Tibial artery (tissue), 4 donors: ENCODE measurements at regions not wholly inside any gene's neighbourhood (a gene's known extent, or its start where the extent isn't known, plus 50 kb on each side); places are given as distances from the start of the nearest gene placed in this dataset.
A peak's percentile ranks its signal among the peaks of the same experiment; 100 is the strongest.

Experiments used
- DNase-seq, 2 donors: peaks; one replicate each; pipeline ENCODE4 v3.0.0-alpha.2; 2019
- H3K27ac ChIP-seq, 2 donors: fragments of 200-600 bp; sonication (generic) in 1 of 2; 1 replicate in 1 of 2; 2 replicates in 1 of 2; pipeline ENCODE4 v1.5.1; 2018 to 2019; ENCODE audit warnings: mild to moderate bottlenecking in 1 of 2
- H3K27me3 ChIP-seq, 2 donors: fragments of 200-600 bp; sonication (generic) in 1 of 2; one replicate each; pipeline versions ENCODE4 v1.5.1 to v1.6.0; 2016 to 2019
- H3K36me3 ChIP-seq, 3 donors: fragments of 200-600 bp; sonication (generic) in 2 of 3; one replicate each; pipeline ENCODE4 v1.5.1; 2016 to 2019; ENCODE audit warnings: mild to moderate bottlenecking in 2 of 3
- H3K4me1 ChIP-seq, 4 donors: fragments of 200-600 bp; sonication (generic) in 2 of 4; 1 replicate in 3 of 4; 2 replicates in 1 of 4; pipeline ENCODE4 v1.5.1; 2016 to 2019
- H3K4me3 ChIP-seq, 2 donors: fragments of 200-600 bp; sonication (generic) in 1 of 2; 1 replicate in 1 of 2; 2 replicates in 1 of 2; pipeline ENCODE4 v1.5.1; 2018 to 2019; ENCODE audit warnings: mild to moderate bottlenecking in 2 of 2
- H3K9me3 ChIP-seq, 3 donors: fragments of 200-600 bp; sonication (generic) in 1 of 3; one replicate each; pipeline ENCODE4 v1.5.1; 2016 to 2019
- intact Hi-C: fragments of 100-400 bp; cut with DNase I; formaldehyde crosslinking; loops from one replicate; pipeline ENCODE4 v1.15.0; 2023; ENCODE audit warnings: low total_unique reads
- TF ChIP-seq, protein P1 (sequence below), 2 experiments: fragments of 200-600 bp in 1 of 2; fragments of 450-650 bp in 1 of 2; IDR thresholded peaks; one replicate each; pipeline ENCODE4 v1.5.1; 2017 to 2019; ENCODE audit warnings: antibody characterized with exemption in 2 of 2, mild to moderate bottlenecking in 1 of 2, moderate library complexity in 1 of 2

DNA sequence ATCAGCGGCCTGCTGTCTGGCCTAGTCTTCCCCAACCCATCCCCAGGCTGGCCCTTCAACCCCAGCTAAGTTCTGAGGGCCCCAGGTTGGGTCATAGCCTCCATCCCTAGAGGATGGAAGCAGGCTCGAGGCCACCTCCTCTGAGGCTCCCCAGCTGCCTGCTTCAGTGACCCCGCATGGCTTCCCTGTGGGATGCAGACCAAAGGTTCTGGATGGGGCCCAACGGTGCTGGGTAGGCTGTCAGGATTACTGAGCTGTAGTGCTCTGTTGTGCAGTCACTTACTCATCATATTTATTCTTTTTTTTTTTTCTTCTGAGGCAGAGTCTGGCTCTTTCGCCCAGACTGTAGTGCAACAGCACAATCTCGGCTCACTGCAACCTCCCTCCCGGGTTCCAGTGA is 92.0 kb downstream of the IRF2BPL start:
- Histone ChIP-seq H3K36me3 (no peaks in the 10 kb centered on the region), H3K4me3 (no peak overlapping the region), H3K9me3 (no peaks in the 10 kb centered on the region), H3K27me3 (no peaks in the 10 kb centered on the region), H3K27ac (peak overlapping the region; percentile 26 to 50), H3K4me1 (peaks cover 0 to 36% (median 25%) of the 10 kb centered on the region in 4 donors)
- TF ChIP-seq, protein P1, sequence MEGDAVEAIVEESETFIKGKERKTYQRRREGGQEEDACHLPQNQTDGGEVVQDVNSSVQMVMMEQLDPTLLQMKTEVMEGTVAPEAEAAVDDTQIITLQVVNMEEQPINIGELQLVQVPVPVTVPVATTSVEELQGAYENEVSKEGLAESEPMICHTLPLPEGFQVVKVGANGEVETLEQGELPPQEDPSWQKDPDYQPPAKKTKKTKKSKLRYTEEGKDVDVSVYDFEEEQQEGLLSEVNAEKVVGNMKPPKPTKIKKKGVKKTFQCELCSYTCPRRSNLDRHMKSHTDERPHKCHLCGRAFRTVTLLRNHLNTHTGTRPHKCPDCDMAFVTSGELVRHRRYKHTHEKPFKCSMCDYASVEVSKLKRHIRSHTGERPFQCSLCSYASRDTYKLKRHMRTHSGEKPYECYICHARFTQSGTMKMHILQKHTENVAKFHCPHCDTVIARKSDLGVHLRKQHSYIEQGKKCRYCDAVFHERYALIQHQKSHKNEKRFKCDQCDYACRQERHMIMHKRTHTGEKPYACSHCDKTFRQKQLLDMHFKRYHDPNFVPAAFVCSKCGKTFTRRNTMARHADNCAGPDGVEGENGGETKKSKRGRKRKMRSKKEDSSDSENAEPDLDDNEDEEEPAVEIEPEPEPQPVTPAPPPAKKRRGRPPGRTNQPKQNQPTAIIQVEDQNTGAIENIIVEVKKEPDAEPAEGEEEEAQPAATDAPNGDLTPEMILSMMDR (IDR thresholded peaks at IDR 0.05), result no peak
- intact Hi-C loops, result no loop called here
- DNase-seq, result no peak

DNA sequence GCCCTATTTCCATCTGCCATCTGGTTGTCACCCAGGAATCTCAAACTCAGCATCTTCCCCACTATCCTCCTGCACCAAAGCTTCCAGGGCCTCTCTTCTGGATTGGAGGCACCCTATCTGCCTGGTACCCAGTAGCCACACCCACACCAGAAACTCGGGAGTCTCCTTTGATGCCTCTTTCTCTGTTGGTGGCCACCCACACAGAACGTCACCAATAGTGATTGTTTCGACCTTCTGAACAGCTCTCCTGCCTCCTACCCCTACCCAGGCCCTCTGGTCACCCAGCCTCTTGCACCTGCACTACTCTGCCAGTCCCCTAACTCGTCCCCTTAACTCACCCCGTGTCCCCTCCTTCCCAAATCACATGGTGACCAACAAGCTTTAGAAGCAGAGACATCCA is 95.0 kb downstream of the IRF2BPL start:
- H3K4me3 ChIP-seq, result no peak overlapping the region
- peaks cover 3 to 34% (median 28%) of the 10 kb centered on the region in 4 donors for H3K4me1 ChIP-seq
- H3K9me3 ChIP-seq, result no peaks in the 10 kb centered on the region
- no peaks in the 10 kb centered on the region for H3K27me3 ChIP-seq
- no peaks in the 10 kb centered on the region for H3K36me3 ChIP-seq
- no peak for DNase-seq
- TF ChIP-seq, protein P1 (IDR thresholded peaks at IDR 0.05), result no peak
- intact Hi-C loops, result no loop called here
- H3K27ac ChIP-seq, result no peak overlapping the region

DNA sequence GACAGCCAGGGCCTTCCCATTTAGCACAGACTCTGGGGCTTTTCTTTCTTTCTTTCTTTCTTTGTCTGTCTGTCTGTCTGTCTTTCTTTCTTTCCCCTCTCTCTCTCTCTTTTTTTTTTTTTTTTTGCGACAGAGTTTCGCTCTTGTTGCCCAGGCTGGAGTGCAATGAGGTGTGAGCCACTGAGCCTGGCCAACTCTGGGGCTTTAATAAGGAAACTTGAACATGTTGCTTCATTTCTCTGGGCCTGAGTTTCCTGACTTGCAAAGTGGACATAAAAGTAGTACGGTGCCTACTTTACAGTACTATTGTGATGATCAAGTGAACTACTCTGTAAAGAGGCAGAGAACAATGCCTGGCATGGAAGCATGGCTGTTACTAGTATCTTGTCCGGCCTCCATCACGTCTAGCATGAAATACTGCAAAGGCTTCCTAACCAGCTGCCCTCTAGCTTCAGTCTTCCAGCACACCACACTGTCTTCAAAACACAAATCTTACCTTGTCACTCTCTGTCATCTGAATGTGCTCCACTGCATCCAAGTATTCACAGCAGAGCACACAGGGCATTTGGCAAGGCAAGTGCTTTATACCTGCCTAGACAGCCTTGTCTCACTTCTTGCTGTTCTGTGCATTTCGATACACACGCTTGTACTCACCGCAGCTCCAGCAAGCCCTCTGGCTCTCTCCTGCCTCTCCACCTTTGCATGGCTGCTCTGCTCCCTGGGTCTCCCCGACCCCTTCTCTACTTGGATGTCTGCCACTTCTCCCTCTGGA is 96.7 kb downstream of the IRF2BPL start:
- DNase-seq, result no peak
- Histone ChIP-seq H3K4me1 (peaks cover 6 to 34% (median 21%) of the 10 kb centered on the region in 4 donors), H3K9me3 (no peaks in the 10 kb centered on the region), H3K27ac (no peak overlapping the region), H3K4me3 (no peak overlapping the region), H3K27me3 (no peaks in the 10 kb centered on the region), H3K36me3 (no peaks in the 10 kb centered on the region)
- TF ChIP-seq, protein P1 (IDR thresholded peaks at IDR 0.05), result no peak
- intact Hi-C loops, result no loop called here

DNA sequence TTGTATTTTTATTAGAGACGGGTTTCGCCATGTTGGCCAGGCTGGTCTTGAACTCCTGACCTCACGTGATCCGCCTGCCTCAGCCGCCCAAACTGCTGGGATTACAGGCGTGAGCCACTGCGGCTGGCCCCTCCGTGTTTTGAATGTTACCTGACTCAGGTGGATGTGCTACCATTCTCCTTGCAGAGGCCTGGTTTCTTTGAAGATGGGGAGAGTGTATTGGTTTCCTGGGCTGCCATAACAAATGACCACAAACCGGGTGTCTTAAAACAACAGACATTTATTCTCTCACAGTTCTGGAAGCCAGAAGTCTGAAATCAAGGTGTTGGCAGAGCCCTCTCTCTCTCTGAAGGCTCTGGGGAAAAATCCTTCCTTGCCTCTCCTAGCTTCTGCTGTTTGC is 98.0 kb downstream of the IRF2BPL start:
- Histone ChIP-seq H3K4me1 (peaks cover 6 to 33% (median 17%) of the 10 kb centered on the region in 4 donors), H3K27ac (no peak overlapping the region), H3K27me3 (no peaks in the 10 kb centered on the region), H3K9me3 (no peaks in the 10 kb centered on the region), H3K4me3 (no peak overlapping the region), H3K36me3 (no peaks in the 10 kb centered on the region)
- intact Hi-C loops, result no loop called here
- DNase-seq, result no peak
- TF ChIP-seq, protein P1 (IDR thresholded peaks at IDR 0.05), result no peak

DNA sequence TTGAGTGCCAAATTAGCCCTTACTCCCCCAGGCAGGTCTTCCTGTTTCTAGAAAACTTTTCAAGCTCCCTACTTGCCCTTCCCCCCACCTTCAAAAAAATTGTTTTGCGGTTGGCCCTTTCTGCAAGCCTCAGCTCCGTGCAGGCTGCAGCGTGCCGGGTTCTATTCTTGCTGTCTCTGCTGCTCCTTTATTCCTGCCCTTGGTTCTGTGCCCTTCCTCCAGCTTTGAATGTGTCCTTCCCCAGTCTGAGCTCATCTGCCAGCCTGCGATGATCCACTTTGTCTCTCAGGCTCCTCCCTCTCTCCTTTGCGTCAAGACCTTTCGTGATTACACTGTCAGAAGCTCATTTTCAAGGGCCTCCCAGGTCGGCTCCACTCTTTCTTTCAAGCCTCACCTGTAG is 98.6 kb downstream of the IRF2BPL start:
- Histone ChIP-seq H3K36me3 (no peaks in the 10 kb centered on the region), H3K27ac (no peak overlapping the region), H3K27me3 (no peaks in the 10 kb centered on the region), H3K9me3 (no peaks in the 10 kb centered on the region), H3K4me3 (no peak overlapping the region), H3K4me1 (peaks cover 6 to 33% (median 17%) of the 10 kb centered on the region in 4 donors)
- intact Hi-C loops, result no loop called here
- DNase-seq, result no peak
- TF ChIP-seq, protein P1 (IDR thresholded peaks at IDR 0.05), result no peak
